ENCODE measurements at regions not wholly inside any gene's neighbourhood (a gene's known extent, or its start where the extent isn't known, plus 50 kb on each side); places are given as distances from the start of the nearest gene placed in this dataset.
"Not testable (repeated sequence)": the region's sequence is repeated elsewhere in the genome, so short reads cannot be mapped to it uniquely, and the experiment has no call there.

- H3K27ac ChIP-seq (ENCODE audit: low read depth, low read length): no peak overlapping the region
- ChIA-PET POLR2A (no interaction called here), CTCF (no interaction called here)
- H3K27me3 ChIP-seq (ENCODE audit: control insufficient read depth, insufficient read depth, low read length): no peaks in the 10 kb centered on the region
- no peak for TF ChIP-seq CTCF (IDR thresholded peaks at IDR 0.05; ENCODE audit: low read depth, low read length)
- DNase-seq (ENCODE audit: low read depth, low spot score): no peak
- no peaks in the 10 kb centered on the region for H3K9me3 ChIP-seq (ENCODE audit: control insufficient read depth, insufficient read depth, low read length)
- no peak overlapping the region for H3K4me3 ChIP-seq (ENCODE audit: low read depth, low read length)
Measured at GRCh38 chr2:51263951-51264350, 232.0 kb upstream of the NRXN1 start.

- POLR2A ChIA-PET; H3K27ac ChIP-seq (ENCODE audit: low read depth, low read length); H3K9me3 ChIP-seq (ENCODE audit: control insufficient read depth, insufficient read depth, low read length); H3K27me3 ChIP-seq (ENCODE audit: control insufficient read depth, insufficient read depth, low read length); H3K4me3 ChIP-seq (ENCODE audit: low read depth, low read length); DNase-seq (ENCODE audit: low read depth, low spot score); CTCF ChIA-PET: not testable (repeated sequence)
Measured at GRCh38 chr2:51263101-51263500, 231.2 kb upstream of the NRXN1 start.

GRCh38 chr2:51258301-51258700 is 226.4 kb upstream of the NRXN1 start:
- H3K9me3 ChIP-seq (ENCODE audit: control insufficient read depth, insufficient read depth, low read length): no peaks in the 10 kb centered on the region
- H3K27ac ChIP-seq (ENCODE audit: low read depth, low read length): no peak overlapping the region
- ChIA-PET POLR2A (no interaction called here), CTCF (no interaction called here)
- no peak for DNase-seq (ENCODE audit: low read depth, low spot score)
- no peaks in the 10 kb centered on the region for H3K27me3 ChIP-seq (ENCODE audit: control insufficient read depth, insufficient read depth, low read length)
- H3K4me3 ChIP-seq (ENCODE audit: low read depth, low read length): no peak overlapping the region
- no peak for TF ChIP-seq CTCF (IDR thresholded peaks at IDR 0.05; ENCODE audit: low read depth, low read length)

DNA sequence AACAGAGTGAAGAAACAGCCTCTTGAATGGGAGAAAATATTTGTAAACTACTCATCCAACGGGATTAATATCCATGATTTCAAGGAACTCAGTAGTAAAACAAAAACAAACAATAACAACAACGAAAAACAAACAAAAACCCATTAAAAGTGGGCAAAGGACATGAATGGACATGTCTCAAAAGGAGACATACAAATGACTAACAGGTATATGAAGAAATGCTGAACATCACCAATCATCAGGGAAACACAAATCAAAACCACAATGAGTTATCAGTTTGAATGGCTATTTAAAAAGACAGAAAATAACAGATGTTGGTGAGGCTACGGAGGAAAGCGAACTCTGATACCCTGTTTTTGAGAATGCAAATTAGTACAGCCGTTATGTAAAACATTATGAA is 224.8 kb upstream of the NRXN1 start:
- DNase-seq (ENCODE audit: low read depth, low spot score): no peak
- POLR2A ChIA-PET: no interaction called here
- CTCF ChIA-PET: no interaction called here
- no peaks in the 10 kb centered on the region for H3K9me3 ChIP-seq (ENCODE audit: control insufficient read depth, insufficient read depth, low read length)
- no peak for TF ChIP-seq CTCF (IDR thresholded peaks at IDR 0.05; ENCODE audit: low read depth, low read length)
- H3K27ac ChIP-seq (ENCODE audit: low read depth, low read length): no peak overlapping the region
- H3K27me3 ChIP-seq (ENCODE audit: control insufficient read depth, insufficient read depth, low read length): no peaks in the 10 kb centered on the region
- H3K4me3 ChIP-seq (ENCODE audit: low read depth, low read length): no peak overlapping the region

DNA sequence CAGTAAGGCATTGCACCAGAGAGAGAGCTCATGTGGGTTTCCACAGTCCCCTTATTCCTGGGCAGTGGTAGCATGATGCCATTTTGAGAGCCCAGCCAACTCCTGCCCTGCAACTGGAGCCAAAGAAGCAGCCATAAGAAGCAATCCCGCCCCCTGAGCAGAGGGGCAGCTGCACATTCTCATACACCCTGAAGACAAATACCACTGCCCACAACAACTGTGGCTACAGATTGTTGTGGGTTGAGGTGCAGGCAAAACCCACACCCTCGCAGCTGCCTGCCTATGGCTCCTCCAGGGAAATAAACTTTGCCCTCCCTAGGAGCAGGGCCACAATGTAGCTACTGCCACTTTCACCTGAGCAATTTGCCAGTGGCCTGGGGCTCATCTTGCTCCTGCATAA is 219.4 kb upstream of the NRXN1 start:
- CTCF ChIA-PET: no interaction called here
- H3K9me3 ChIP-seq (ENCODE audit: control insufficient read depth, insufficient read depth, low read length): no peaks in the 10 kb centered on the region
- H3K27ac ChIP-seq (ENCODE audit: low read depth, low read length): no peak overlapping the region
- POLR2A ChIA-PET: no interaction called here
- no peak for DNase-seq (ENCODE audit: low read depth, low spot score)
- H3K4me3 ChIP-seq (ENCODE audit: low read depth, low read length): no peak overlapping the region
- no peak for TF ChIP-seq CTCF (IDR thresholded peaks at IDR 0.05; ENCODE audit: low read depth, low read length)
- no peaks in the 10 kb centered on the region for H3K27me3 ChIP-seq (ENCODE audit: control insufficient read depth, insufficient read depth, low read length)

DNA sequence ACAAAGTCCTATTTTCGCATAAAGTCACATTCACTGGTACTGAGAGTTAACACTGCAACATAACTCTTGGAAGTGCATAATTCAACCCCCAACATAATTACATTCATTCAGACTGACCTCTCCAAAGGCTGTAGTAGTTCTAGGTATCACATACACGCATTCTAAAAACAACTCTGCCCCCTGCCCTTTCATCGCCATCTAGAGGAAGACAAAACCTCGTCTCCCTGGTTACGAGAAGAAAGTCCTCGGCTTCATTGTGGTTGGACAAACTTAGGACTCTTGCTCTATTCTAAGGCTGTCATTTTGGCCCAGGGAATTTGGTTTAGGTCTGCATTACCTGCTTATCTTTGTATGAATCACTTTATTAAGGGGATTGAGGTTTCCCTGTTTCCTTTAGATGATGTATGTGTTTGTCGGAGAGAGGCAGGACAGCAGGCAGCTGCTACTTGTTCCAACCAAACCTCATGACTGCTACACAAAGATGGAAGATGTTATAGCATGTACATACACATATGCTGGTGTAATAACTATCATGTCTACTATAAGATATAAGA is 215.4 kb upstream of the NRXN1 start:
- POLR2A ChIA-PET: no interaction called here
- Histone ChIP-seq H3K9me3 (ENCODE audit: control insufficient read depth, insufficient read depth, low read length) (no peaks in the 10 kb centered on the region), H3K27me3 (ENCODE audit: control insufficient read depth, insufficient read depth, low read length) (no peaks in the 10 kb centered on the region), H3K4me3 (ENCODE audit: low read depth, low read length) (no peak overlapping the region), H3K27ac (ENCODE audit: low read depth, low read length) (no peak overlapping the region)
- no peak for DNase-seq (ENCODE audit: low read depth, low spot score)
- TF ChIP-seq CTCF (IDR thresholded peaks at IDR 0.05; ENCODE audit: low read depth, low read length): no peak
- CTCF ChIA-PET: no interaction called here

Measured in AG04450 (cell line).